Psoas muscle (tissue), 7 donors: ENCODE measurements at regions not wholly inside any gene's neighbourhood (a gene's known extent, or its start where the extent isn't known, plus 50 kb on each side); places are given as distances from the start of the nearest gene placed in this dataset.

Source experiments
- ATAC-seq, 4 donors: fragments of 200-7000 bp; cut with Tn5 transposase; one replicate each; pipeline ENCODE4 v1.9.1; 2020; ENCODE audit warnings: moderate library complexity in 3 of 4, mild to moderate bottlenecking in 2 of 4
- DNase-seq, 2 donors: peaks; one replicate each; pipeline ENCODE4 v3.0.0-alpha.2; 2020
- H3K27ac ChIP-seq: fragments of 200-600 bp; one replicate; pipeline ENCODE4 v1.8.0; 2022
- H3K27me3 ChIP-seq, 3 donors: fragments of 200-600 bp in 1 of 3; one replicate each; pipeline versions ENCODE4 v1.6.1 to v1.8.0; 2013 to 2022; ENCODE audit warnings: low read length in 2 of 3, mild to moderate bottlenecking in 2 of 3, moderate library complexity in 1 of 3; ENCODE audit not compliant: insufficient read depth in 3 of 3
- H3K36me3 ChIP-seq, 2 donors: fragments of 200-600 bp in 1 of 2; one replicate each; pipeline versions ENCODE4 v1.6.1 to v1.8.0; 2013 to 2022; ENCODE audit warnings: low read depth in 1 of 2, mild to moderate bottlenecking in 1 of 2, moderate library complexity in 1 of 2; ENCODE audit not compliant: insufficient read depth in 1 of 2
- H3K4me1 ChIP-seq: fragments of 200-600 bp; one replicate; pipeline ENCODE4 v1.8.0; 2022
- H3K4me3 ChIP-seq: fragments of 200-600 bp; one replicate; pipeline ENCODE4 v1.8.0; 2022; ENCODE audit warnings: mild to moderate bottlenecking
- H3K9me3 ChIP-seq: fragments of 200-600 bp; one replicate; pipeline ENCODE4 v1.8.0; 2022
- WGBS, 3 donors: extraction: QIAGEN DNeasy Blood & Tissue Kit; methylation state at CpG; one replicate each; pipeline versions ENCODE4 v1.1.6 to v1.1.7; 2013; 5-methylcytosine and 5-hydroxymethylcytosine counted together
- intact Hi-C, 2 donors: fragments of 100-400 bp; cut with DNase I; formaldehyde crosslinking; loops; one replicate each; pipeline versions ENCODE4 v1.11.0 to v1.14.2; 2022
- TF ChIP-seq, protein P1 (sequence below): fragments of 200-600 bp; IDR thresholded peaks from one replicate; pipeline ENCODE4 v1.8.0; 2022; ENCODE audit warnings: antibody characterized with exemption
- donor health status: healthy with polysubstance abuse.
- donor health status: DM: no; HTN: no; CAD: no; lungs with moderate emphysema.
- donor health status: Bipolar disorder and iron deficiency.
- donor health status: healthy.
- donor health status: DM: yes; HTN: yes; CAD: no.
- donor health status: DM: no; HTN: no; CAD: no.
- donor health status: DM: yes; HTN: yes; CAD: no.

- no peaks in the 10 kb centered on the region for H3K9me3 ChIP-seq
- DNase-seq = no peak
- intact Hi-C loops = no loop called here
- no peak overlapping the region for H3K4me3 ChIP-seq
- H3K4me1 ChIP-seq = no peaks in the 10 kb centered on the region
- TF ChIP-seq, protein P1, sequence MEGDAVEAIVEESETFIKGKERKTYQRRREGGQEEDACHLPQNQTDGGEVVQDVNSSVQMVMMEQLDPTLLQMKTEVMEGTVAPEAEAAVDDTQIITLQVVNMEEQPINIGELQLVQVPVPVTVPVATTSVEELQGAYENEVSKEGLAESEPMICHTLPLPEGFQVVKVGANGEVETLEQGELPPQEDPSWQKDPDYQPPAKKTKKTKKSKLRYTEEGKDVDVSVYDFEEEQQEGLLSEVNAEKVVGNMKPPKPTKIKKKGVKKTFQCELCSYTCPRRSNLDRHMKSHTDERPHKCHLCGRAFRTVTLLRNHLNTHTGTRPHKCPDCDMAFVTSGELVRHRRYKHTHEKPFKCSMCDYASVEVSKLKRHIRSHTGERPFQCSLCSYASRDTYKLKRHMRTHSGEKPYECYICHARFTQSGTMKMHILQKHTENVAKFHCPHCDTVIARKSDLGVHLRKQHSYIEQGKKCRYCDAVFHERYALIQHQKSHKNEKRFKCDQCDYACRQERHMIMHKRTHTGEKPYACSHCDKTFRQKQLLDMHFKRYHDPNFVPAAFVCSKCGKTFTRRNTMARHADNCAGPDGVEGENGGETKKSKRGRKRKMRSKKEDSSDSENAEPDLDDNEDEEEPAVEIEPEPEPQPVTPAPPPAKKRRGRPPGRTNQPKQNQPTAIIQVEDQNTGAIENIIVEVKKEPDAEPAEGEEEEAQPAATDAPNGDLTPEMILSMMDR = no peak
- no peaks in the 10 kb centered on the region for H3K27me3 ChIP-seq
- ATAC-seq = no peak
- no peak overlapping the region for H3K27ac ChIP-seq
- 87 to 93% (median 89%) methylated on average over 3 of the region's 3 CpGs for WGBS, 3 donors
- no peaks in the 10 kb centered on the region for H3K36me3 ChIP-seq
Observed at GRCh38 chr6:149150801-149151398, 166.6 kb upstream of the TAB2 start.

DNA sequence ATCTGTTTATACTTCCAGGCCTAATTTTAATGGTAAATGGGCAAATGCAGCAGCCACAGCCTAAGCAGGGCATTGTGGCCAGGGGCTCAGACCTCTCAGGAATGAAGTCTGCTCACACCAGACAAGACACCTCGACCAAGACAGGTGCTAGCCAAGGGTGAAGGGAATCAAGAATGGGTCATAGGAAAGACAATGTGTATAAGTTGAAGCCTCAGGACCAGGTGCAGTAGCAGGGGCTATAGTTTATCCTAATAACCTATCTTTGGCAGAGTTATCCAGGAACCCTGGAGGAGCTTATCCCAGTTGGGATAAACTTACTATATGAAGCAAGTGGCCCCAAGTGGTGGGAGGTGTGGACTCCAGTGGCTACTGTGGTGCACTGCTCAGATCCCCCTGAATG lies 165.0 kb upstream of the TAB2 start:
- WGBS, 3 donors = 61 to 68% (median 64%) methylated on average over 1 of the region's 1 CpG

DNA sequence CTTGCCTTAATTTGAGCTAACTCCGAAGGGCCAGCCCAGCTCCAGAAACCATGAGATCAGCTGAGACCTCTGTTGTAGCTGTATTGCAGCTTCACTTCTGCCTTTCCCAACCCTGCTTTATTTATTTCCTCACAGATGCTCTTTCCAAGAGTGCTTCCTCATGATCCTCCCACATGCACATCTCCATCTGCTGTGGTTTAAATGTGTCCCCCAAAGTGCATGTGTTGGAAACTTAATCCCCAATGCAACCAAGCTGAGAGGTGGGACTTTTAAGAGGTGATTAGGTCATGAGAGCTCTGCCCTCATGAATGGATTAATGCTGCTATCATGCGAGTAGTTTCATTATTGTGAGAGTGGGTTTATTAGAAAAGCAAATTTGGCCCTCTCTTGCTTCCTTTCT lies 164.4 kb upstream of the TAB2 start:
- H3K4me1 ChIP-seq = no peaks in the 10 kb centered on the region
- TF ChIP-seq, protein P1 = no peak
- no peaks in the 10 kb centered on the region for H3K9me3 ChIP-seq
- H3K36me3 ChIP-seq = no peaks in the 10 kb centered on the region
- H3K27ac ChIP-seq = no peak overlapping the region
- no peak for DNase-seq
- intact Hi-C loops = no loop called here
- no peak overlapping the region for H3K4me3 ChIP-seq
- 60 to 72% (median 71%) methylated on average over 2 of the region's 2 CpGs for WGBS, 3 donors
- no peaks in the 10 kb centered on the region for H3K27me3 ChIP-seq
- ATAC-seq = no peak

More for the DNA sequence above, 165.0 kb upstream of the TAB2 start:
- ATAC-seq (no peak), DNase-seq (no peak)
- H3K4me1 ChIP-seq = no peaks in the 10 kb centered on the region
- TF ChIP-seq, protein P1 = no peak
- intact Hi-C loops = no loop called here
- H3K36me3 ChIP-seq = no peaks in the 10 kb centered on the region
- H3K27ac ChIP-seq = no peak overlapping the region
- H3K27me3 ChIP-seq = no peaks in the 10 kb centered on the region
- H3K9me3 ChIP-seq = no peaks in the 10 kb centered on the region
- H3K4me3 ChIP-seq = no peak overlapping the region

- ATAC-seq (no peak), DNase-seq (no peak)
- Histone ChIP-seq H3K9me3 (no peaks in the 10 kb centered on the region), H3K27me3 (no peaks in the 10 kb centered on the region), H3K4me3 (no peak overlapping the region), H3K27ac (no peak overlapping the region), H3K36me3 (no peaks in the 10 kb centered on the region), H3K4me1 (no peaks in the 10 kb centered on the region)
- TF ChIP-seq, protein P1 = no peak
- intact Hi-C loops = no loop called here
- 82 to 92% (median 87%) methylated on average over 2 of the region's 2 CpGs for WGBS, 3 donors
Observed at GRCh38 chr6:149153693-149154092, 163.8 kb upstream of the TAB2 start.

DNA sequence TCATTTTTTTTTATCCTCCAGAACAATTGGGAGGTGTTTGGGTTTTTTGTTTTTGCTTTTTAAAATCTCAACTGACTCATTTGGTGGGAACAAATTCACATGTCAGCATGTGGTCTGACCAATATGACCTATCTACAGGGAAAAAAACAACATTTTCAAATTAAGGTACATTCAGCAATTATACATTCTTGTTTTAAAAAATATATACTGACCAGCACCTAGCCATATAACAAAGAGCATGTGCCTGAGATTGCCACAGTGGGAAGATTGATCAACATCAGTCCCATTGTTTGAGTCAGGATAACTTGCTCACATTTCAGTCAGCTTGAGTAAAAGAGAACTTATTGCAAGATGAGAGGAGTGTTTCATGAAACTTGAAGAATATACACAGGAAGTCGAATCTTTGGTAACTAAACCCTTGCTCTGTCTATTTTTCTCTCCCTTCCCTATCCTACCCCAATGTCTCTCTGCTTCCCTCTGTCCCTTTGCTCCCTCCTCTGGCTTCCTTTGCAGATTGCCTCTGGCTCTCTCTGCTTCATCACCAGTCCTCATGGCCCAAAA lies 163.2 kb upstream of the TAB2 start:
- 80 to 86% (median 81%) methylated on average over 1 of the region's 1 CpG for WGBS, 3 donors
- no peak for ATAC-seq
- Histone ChIP-seq H3K36me3 (no peaks in the 10 kb centered on the region), H3K4me3 (no peak overlapping the region), H3K4me1 (no peaks in the 10 kb centered on the region), H3K9me3 (no peaks in the 10 kb centered on the region), H3K27ac (no peak overlapping the region), H3K27me3 (peaks cover 0 to 3% (median 0%) of the 10 kb centered on the region in 3 donors)
- intact Hi-C loops = no loop called here
- TF ChIP-seq, protein P1 = no peak
- no peak for DNase-seq
